ENCODE measurements at regions not wholly inside any gene's neighbourhood (a gene's known extent, or its start where the extent isn't known, plus 50 kb on each side); places are given as distances from the start of the nearest gene placed in this dataset.

DNA sequence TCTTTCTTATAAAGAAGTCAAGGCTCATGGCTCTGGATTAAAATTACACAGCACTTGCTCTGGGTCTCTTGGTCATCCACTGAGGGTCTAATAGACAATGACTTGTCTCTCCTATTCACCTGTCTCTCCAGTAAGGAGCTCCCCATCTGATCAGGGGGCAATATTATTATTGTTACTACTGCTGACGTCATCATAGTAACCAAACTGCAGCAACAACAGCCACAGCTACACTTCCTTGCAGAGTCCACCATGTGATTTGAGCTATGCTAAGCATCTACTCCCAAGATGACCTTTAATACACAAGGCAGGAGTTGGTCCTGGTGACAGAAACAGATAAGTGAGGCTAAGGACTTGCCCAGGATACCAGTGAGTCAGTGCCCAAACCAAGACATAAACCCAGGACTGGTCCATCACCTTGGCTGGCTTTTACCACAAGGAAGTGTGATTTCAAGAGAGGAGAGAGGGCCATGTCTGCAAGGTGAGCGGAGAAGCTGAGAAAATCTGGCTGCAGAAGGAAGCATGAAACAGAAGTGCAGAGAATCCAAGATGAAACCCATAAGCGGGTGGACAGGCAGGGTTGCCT is 602.5 kb downstream of the PTPRU start:
- no peak for ATAC-seq

DNA sequence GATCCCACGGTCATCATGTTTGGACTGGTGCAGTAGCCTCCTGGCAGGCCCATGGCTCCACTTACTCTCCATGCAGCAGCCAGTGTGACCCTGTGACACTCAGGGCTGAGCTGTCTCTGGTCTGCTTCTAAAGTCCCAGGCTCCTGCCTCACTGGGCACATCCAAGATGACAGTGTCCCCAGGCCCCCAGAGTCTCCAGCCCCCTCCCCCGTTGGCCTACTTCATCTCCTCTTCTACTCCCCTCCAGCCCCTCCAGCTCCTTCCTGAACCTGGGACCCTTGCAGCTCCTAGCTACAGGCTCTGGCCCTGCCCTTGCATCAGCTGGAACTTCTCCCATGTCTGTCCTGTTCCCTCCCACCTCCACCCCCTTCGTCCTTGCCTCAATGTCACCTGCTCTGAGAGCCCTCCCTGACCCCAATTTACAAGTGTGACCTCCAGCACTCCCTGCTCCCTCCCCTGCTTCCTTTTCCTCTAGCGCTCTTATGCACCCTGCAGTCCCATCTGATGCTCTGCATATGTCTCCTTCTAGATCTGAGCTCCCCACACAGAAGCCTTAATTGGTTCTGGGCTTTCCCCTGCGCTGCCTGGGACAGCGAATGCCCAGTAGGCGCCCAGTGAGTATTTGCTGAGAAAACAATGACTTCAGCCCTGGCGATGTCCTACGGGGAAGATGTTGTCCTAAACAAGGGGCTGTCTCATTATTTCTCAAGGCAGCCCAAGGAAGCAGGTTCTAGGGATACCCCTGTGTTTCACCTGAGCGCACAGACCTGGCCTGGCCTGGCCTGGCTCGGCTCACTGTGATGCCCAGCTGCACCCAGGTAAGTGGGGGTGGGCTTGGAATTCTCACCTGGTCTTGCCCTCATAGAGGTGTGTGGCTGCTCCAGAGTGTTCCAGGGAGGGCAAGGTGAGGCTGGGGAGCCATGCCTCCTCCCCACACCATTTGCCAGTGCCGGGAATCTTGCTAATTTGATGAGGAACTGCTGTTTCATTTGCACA is 600.6 kb downstream of the PTPRU start:
- ATAC-seq: no peak

DNA sequence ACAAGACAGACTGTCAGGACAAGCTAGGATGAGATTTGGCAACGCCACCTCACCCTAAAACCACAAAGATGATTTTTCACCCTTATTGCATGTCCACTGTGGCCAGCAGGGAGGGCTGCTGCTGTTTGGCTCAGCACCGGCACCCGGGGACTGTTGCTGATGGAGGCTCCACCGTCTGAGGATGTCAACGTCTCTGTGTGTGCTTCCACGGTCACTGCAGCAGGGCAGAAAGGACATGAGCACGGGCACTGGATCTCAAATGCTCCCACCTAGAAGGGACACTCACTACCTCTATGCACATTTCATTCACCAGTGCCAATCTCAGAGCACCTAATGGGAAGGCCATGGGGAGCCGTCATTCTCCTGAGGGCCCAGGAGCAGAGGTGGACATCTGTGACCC is 599.6 kb downstream of the PTPRU start:
- ATAC-seq: no peak

DNA sequence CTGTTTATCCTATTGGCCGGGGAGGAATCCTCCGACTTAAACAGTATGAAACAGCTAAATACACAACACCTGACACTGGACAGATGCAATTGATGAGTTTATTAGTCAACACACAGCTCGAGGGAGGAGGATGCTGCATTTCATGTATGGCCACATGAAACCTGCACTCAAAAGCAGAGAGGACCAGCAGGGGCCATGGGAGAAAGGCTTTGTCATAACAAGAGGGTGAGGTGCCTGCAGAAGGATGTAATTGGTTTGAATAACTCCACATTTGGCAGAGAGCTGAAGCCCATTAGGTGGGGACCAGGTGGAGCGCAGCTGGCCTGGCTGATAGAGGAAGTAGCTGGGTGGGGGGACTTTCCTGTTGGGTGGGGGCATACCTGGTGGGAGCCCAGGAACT is 599.1 kb downstream of the PTPRU start:
- no peak for ATAC-seq

DNA sequence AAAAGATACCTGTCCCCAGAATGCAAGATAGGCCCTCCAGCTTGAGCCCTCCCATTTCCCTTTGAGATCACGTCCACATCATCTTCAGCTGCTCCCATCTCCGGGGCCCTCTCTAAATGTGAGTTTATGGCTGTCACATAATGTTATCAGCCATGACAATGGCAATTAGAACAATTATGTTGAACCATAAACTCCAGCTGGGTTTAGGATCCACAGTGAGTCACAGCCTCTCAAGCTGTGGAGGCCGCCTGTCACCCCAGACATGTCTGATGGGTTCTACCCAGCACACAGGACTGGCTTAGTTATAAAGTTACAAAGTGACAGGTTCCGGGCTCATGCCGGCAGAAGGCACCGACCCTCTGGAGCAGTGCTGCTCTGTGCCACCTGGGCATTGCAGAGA is 597.3 kb downstream of the PTPRU start:
- no peak for ATAC-seq

DNA sequence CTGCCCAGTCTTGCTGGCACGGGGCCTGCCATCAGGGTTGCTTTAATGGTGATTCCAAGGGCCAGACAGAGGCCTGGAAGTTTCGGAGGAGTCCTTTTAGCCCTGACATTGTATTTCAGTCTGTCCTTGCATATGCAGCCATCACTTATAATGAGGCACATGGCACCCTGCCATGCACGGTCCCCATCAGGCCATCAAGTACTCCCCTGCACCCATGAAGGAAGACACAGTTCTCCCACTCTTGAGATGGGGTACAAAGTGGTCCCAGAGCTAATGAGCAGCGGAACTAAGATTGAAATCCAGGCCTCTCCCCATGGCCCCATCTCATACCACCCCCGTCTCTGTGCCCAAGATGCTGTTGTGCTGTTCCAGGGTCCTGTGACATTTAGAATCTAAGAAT is 596.6 kb downstream of the PTPRU start:
- no peak for ATAC-seq

DNA sequence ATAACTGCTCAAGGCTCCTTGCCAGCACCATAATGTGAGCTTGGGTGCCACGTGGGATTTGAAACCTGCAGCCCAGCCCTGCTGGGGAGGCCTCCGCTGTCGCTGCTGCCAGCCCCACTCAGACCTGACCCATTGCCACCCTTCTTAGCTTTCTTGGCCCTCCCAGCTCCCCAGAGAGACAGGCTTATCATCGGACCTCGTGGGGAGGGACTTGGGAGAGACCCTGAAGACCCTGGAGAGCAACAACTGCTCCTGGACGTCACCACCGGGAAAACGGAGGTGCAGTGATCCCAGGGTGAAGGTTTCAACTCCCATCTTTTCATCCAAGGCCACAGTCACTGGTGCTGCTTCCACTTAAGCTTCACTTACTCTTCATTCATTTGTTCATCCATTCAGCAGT is 596.1 kb downstream of the PTPRU start:
- no peak for ATAC-seq

DNA sequence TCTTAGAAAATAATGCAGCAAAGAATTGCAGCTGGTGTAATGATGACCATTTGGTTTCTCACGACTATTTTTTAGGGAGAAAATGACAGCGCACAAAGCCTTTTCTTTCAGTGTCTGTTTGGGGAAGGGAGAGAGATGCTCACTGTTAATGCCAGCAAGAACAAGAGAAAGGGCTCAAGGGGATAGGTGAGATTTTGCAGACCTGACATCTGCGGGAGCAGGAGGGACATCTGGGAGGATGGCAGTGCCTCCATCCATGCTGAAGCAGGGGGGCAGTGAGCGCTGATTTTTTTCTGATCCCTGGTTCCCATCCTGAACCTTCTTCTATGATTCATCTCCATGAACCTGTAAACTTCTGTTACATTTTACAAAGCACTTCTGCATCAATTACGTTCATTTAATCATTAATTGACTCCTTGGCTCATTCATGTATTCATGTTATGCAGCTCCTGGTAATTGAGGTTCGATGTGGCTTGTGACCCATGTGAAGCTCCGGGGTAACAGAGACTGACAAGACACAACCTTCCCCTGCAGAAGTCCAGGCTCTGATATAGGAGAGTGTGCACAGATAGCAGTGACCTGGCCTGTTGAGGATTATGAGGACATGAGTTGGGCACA is 595.3 kb downstream of the PTPRU start:
- no peak for ATAC-seq

DNA sequence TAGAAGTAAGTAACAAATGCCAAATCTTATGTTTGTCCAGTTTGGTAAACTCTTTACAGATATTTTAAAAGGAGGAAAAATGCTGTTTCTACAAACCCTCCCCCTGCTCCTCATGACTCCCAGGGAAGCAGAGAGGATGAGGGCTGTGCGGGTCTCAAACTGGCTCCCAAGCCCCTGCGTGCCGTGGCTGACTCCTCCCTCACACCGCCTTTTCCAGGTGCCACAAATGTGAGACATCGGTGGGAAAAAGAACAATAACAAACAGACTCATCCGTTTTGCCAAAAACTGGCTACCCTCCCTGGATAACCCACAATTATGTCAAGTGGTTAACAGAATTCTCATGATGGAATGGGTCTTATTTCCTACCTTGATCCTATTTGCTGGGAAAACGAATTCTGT is 594.6 kb downstream of the PTPRU start:
- no peak for ATAC-seq

DNA sequence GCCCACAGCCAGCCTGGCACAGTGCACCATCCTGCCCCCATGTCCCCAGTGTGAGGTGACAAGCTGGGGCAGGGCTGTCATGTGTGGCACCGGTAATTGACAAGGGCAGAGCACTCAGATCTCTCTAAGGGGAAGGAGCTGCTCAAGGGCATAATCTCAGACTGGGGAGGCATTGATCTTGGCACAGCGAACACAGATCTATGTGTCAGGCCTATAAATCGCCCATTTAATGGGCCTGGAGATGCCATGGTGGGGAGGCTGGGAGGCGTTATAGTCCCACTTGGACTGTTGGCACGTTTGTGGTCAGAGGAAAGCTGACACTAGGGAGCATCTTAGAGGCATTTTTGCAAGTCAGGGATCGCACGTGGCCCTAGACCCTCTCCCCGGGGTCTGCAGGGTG is 594.1 kb downstream of the PTPRU start:
- ATAC-seq: no peak

DNA sequence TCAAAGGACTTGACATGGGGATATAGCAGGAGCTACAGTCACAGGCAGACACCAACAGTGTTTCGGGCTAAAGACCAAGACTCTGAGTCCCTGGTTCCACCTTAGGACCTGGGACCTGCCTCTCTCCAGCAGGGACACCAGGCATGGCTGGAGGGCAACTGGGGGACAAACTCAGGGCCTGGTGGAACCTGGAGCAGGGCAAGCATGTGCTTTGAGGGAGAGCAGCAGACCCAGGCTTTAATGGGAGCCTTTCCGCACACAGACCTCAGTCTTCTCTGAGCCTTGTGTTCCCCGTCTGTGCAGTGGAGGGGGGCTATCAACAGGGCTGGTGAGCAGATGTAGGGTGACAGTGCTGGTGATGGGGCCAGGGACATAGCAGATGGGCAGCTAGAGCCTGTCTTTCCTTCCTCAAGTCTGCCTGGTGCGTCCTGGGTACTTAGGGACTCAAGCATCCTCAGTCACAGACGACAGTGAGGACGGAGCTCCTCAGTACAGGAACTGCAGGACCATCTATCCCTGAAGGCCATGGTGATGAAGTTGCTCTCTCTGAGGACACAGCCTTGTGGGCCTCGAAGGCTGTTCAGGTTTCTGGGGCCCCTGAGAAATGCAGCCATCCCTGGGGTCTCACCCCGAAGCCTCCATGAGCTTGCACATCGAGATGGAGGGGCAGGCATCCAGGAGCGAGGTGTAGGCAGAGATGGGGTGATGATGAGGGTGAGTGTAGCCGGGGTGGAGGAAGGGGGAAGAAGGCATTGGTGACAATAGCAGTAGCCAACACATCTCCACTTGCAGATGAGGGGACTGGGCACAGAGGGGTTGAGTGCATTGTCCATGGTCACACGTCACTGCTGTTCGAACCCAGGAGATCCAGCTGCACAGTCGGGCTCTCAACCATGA is 593.4 kb downstream of the PTPRU start:
- ATAC-seq: no peak

DNA sequence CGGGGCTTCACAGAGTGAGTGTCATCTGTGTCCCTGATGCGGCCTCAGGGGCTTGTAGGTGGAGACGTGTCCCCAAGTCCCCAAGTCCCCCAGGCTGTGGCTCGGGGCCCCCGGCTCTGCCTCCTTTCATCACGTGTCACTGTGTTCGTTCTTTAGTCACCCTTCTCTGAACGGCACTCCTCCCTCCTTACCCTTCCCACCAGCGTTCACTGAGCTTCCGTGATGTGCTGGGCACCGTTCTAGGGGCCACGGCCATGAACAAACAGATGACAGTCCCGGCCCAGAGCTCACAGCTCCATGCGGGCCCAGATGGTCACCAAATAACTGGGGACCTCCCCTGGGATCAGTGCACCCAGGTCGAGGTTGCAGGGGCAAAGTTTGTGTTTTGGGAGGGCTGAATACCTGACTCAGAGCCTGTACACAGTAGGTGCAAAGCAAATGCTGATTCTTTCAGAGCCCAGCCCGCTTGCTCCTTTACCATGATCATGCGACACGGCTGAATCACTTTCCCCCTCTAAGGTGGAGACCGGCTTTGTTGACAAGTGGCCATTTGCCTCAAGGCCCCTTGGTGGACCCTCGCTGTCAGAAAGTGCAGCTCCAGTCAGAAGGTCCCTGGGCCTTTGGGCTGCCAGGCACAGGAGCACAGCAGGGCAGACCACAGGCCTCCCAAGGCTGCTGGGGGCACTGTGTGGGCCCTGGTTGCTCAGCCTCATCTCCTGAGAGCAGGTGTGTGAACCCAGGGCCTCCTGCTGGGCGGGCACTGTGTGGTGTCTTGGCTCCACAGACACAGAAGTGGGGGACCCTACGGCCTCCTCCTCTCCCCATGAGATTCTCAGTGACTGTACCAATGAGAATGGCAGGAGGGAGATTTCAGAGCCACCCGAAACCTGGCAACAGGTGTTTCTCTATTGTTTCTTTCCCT is 592.5 kb downstream of the PTPRU start:
- no peak for ATAC-seq

DNA sequence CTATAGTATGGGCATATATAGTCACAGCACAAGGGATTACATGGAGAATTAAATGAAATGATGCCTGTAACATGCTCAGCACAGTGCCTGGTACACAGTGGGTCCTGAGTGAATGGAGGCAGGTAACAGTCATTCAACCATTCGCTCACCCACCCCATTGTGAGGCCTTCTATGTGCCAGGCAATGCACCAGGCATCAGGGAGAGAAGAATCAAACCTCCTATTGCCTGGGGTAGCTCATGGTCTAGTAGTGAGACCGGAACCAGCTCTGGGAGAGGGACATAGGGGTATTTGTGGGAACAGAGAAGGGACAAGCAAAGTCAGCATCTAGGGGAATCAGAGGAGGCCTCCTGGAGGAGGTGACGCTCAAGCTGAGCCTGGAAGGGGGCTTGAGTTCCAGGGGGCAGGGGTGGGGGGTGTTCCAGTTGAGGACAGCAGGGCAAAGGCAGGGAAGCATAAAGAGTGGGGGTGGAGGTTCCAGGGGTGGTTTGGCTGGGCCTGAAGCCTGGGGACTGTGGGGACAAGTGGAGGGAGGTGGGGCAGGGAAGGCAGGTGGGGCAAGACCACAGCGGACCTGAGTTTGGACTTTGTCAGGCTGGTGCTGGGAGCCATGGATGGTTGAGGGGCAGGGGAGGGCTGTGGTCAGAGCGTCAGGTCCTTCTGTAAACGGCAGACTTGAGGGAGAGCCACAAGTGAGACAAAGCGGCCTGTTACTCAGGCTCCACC is 591.6 kb downstream of the PTPRU start:
- ATAC-seq: no peak

DNA sequence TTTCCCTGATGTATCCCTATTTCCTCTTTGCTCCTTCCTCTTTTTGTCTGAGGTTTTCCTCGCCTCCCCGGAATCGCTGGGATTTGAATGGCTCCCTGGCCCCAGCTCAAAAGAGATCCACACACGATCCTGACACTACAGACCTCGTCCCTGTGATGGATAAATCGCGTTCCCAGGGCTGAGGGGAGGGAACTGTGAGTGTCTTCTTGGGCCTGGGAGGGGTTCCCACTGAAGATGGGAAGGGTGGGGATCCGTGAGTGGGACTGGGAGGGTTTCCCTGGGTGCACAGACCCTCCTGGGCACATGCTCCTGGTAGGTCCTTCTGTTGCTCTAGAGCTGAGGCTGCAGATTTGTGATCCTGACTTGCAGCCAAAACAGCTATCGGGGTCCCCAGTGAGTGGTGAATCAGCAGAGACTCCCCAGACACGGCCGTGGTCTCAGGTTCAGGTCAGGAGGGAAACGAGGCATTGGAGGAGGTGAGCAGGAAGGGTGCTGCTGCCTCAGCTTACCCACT is 591.0 kb downstream of the PTPRU start:
- ATAC-seq: no peak

DNA sequence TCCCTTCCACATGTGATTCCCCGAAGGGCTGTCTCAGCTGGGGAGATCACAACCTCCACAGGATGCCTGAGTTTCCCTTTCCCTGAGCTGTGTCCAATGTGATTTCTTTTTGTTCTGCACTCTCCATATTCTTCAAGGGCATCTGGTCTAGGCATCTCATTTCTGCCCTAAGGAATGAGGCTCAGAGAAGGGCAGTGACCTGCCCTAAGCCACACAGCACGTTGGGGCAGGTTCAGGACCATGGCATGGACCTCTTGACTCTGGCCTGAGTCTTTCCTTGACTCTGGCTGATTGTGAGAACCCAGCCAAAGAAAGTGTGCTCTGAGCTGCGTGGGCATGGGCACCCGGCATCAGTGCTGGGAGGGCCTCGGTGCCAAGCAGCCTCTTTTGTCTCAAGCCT is 590.3 kb downstream of the PTPRU start:
- ATAC-seq: no peak

DNA sequence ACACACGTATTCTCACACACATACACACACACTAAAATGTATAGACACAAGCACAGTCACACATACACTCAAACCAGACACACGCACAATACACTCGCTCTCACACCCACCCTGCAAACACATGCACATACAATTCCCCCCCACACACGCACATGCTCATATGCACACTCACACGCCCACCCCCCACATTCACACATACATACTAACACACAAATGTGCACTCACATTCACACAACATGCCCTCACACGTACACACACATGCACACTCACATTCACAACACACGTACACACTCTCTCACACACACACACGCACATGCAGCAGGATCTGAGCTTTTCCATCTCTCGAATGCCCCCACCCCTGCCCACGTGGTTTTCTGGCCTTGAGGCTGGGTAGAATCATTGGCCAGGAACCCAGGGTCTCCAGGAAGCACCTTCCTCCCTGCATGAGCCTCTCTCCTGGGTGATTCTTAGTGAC is 589.7 kb downstream of the PTPRU start:
- no peak for ATAC-seq

DNA sequence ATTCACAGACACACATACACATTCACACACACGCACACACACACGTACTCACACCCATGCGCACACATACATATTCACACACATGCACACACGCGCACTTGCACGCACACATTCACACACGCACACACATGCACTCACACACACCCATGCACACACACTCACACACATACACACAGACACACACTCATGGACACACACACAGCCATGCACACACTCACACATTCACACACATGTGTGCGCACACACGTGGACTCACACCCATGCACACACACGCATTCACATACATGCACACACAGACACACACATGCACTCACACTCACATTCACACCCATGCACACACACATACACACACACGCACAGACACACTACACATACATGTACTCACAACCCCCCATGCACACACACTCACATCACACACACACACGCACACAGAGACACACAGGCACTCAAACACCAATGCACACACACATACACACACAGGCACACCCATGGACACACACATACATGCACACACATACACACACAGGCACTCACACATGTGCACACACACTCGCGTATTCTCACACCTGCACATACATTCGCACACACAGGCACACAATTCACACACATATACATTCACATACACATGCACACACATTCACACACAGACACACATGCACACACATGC is 589.1 kb downstream of the PTPRU start:
- no peak for ATAC-seq

DNA sequence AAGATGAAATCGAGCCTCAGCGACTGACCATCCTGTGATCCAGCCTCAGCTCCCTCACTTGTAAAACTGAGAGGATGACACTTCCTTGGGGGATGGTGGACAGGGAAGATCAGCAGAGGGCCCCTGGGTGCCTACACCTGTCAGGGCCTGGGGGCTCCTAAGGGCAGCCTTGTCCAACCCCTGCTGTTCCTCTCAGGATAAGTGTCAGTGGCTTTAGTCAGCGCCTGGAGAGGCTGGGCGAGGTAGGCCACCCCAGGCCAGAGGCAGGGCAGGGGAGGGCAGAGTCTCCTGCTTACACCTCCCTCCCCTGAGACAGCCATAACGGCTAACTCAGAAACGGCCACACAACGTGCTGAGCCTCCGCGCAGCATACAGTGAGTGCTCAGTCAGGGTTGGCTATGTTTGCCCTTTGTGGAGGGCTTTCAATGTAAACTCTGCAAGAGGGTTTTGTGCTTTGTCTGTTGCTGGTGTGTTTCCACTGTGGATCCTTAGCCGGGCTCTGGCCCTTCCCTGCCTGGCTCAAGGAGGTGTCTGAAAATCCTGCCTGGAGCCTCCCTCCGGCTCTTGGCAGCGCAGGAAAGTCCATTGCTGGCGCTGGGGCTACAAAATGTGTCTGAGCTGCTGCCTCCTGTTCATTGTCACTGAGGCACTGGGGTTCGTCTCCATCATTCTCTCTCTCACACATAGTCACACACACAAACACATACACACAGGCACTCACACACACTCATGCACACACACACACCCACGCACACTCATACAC is 588.4 kb downstream of the PTPRU start:
- ATAC-seq: no peak

DNA sequence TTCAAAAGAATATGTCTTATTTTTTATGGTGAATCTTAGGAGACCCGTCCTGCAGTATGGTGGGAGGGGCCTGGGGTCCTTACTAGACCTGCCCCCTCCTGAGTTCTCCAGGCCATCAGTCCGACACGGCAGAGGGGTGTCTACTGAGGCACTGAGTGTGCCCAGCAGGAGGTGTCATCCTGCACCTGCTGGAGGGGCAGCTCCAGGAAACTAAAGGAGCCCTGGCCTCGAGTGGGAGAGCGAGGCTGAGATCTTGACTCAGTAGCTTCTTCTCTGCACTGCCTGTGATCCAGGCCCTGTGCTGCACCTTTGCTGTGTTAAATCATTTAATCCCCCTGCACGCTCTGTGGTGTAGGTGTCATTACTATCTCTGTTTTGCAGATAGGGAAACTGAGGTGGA is 587.7 kb downstream of the PTPRU start:
- no peak for ATAC-seq

Data from activated CD4-positive, CD25-positive, alpha-beta regulatory T cell treated with anti-CD3 and anti-CD28 coated beads, Interleukin-2, amount 50 U/mL, for 24 hours (primary cell).